ENCODE measurements at regions not wholly inside any gene's neighbourhood (a gene's known extent, or its start where the extent isn't known, plus 50 kb on each side); places are given as distances from the start of the nearest gene placed in this dataset.

GRCh38 chr1:227445092-227445674 is 118.2 kb upstream of the ZNF678 start:
- TF ChIP-seq EP300 (IDR thresholded peaks at IDR 0.05; ENCODE audit: low read length) (no peak), SIN3B (IDR thresholded peaks at IDR 0.05; ENCODE audit: low read depth) (no peak), TSHZ1 (CRISPR knock-in tag; IDR thresholded peaks at IDR 0.05) (no peak), ZNF766 (CRISPR knock-in tag; conservative IDR thresholded peaks at IDR 0.05) (no peak), GTF2F1 (IDR thresholded peaks at IDR 0.05; ENCODE audit: low read depth, low read length) (no peak), NBN (IDR thresholded peaks at IDR 0.05; ENCODE audit: low read depth) (no peak), MAZ (CRISPR knock-in tag; conservative IDR thresholded peaks at IDR 0.05 in 1 of 2, IDR thresholded peaks at IDR 0.05 in 1 of 2) (no peak), REST (IDR thresholded peaks at IDR 0.05; ENCODE audit: borderline replicate concordance) (no peak), REST (CRISPR knock-in tag; IDR thresholded peaks at IDR 0.05; ENCODE audit: low read depth) (no peak), POLR2AphosphoS5 (IDR thresholded peaks at IDR 0.05; ENCODE audit: control insufficient read depth, insufficient read depth, low read depth, low read length) (no peak), POLR2A (conservative IDR thresholded peaks at IDR 0.05) (no peak), KLF6 (CRISPR knock-in tag; IDR thresholded peaks at IDR 0.05; ENCODE audit: borderline replicate concordance) (no peak), CTCF (IDR thresholded peaks at IDR 0.05 in 2 of 3, conservative IDR thresholded peaks at IDR 0.05 in 1 of 3; ENCODE audit: insufficient read depth in 2 of 3, low read depth in 1 of 3, low read length in 3 of 3) (no peak), MIER1 (IDR thresholded peaks at IDR 0.05; ENCODE audit: low read depth) (no peak), NONO (IDR thresholded peaks at IDR 0.05; ENCODE audit: low read depth in 2 of 2, low read length in 1 of 2) (no peak)
